Adipocyte (in vitro differentiated cells): ENCODE measurements at regions not wholly inside any gene's neighbourhood (a gene's known extent, or its start where the extent isn't known, plus 50 kb on each side); places are given as distances from the start of the nearest gene placed in this dataset.
A peak's percentile ranks its signal among the peaks of the same experiment; 100 is the strongest.
"Not testable (repeated sequence)": the region's sequence is repeated elsewhere in the genome, so short reads cannot be mapped to it uniquely, and the experiment has no call there.

Experiments used
- DNase-seq: peaks from one replicate; pipeline ENCODE4 v3.0.0-alpha.2; 2015; ENCODE audit warnings: low read depth
- H3K27me3 ChIP-seq: replicated peaks from 2 replicates; pipeline ENCODE4 v1.7.0; 2013; ENCODE audit warnings: mild to moderate bottlenecking, low read length, moderate library complexity; ENCODE audit not compliant: control insufficient read depth, insufficient read depth
- H3K36me3 ChIP-seq: 2 replicates; pipeline ENCODE4 v1.7.0; 2013; ENCODE audit warnings: low read length, mild to moderate bottlenecking, moderate library complexity; ENCODE audit not compliant: control insufficient read depth, insufficient read depth, severe bottlenecking
- H3K4me1 ChIP-seq: 2 replicates; pipeline ENCODE4 v1.7.0; 2013; ENCODE audit warnings: mild to moderate bottlenecking, low read length, moderate library complexity; ENCODE audit not compliant: control insufficient read depth, insufficient read depth
- H3K4me3 ChIP-seq: 2 replicates; pipeline ENCODE4 v1.7.0; 2013; ENCODE audit warnings: mild to moderate bottlenecking, low read length, moderate library complexity
- H3K9ac ChIP-seq: 2 replicates; pipeline ENCODE4 v1.7.0; 2013; ENCODE audit warnings: mild to moderate bottlenecking, low read length, moderate library complexity
- H3K9me3 ChIP-seq: 2 replicates; pipeline ENCODE4 v1.7.0; 2013; ENCODE audit warnings: mild to moderate bottlenecking, low read length, moderate library complexity; ENCODE audit not compliant: control insufficient read depth

DNA sequence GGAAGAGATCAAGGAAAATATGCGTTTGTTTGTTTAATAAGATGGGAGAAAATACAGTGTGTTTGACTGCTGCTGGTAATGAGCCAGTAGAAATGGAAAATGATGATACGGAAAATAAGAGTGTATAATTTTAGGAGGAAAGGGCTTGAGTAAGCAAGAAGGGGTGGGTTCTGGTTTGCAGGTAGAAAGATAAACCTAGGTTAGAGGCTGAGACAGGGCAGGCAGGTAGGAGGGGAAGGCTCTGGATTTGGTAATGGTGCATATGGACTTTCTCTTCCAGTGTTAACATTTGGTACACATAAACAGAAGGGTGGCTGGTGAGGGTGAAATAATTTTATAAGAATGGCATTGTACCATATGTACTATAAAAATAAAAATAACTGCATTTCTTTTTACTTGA, 84.4 kb downstream of the SRGAP2 start:
- H3K9ac ChIP-seq, H3K36me3 ChIP-seq, H3K9me3 ChIP-seq, H3K4me1 ChIP-seq, H3K27me3 ChIP-seq, H3K4me3 ChIP-seq, DNase-seq: not testable (repeated sequence)

DNA sequence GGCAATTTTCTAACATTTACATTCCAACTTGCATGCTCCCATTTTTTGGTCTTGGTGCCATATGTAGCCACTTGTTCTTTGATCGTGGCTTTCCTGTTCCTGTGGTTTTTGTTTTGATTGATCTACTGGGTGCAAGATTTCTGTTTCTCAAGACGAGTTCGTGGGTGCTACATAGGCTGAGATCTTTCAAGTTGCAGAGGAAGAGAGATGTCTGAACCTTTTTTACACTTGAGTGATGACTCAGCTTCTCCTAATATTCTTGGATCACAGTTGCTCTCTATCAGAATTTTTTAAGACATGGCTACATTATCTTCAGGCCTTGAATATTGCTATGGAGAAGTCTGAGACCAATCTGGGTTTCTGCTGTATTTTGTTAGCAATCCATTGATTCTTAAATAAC, 85.1 kb downstream of the SRGAP2 start:
- H3K4me3 ChIP-seq, H3K9me3 ChIP-seq, H3K9ac ChIP-seq, DNase-seq, H3K27me3 ChIP-seq, H3K36me3 ChIP-seq, H3K4me1 ChIP-seq: not testable (repeated sequence)

DNA sequence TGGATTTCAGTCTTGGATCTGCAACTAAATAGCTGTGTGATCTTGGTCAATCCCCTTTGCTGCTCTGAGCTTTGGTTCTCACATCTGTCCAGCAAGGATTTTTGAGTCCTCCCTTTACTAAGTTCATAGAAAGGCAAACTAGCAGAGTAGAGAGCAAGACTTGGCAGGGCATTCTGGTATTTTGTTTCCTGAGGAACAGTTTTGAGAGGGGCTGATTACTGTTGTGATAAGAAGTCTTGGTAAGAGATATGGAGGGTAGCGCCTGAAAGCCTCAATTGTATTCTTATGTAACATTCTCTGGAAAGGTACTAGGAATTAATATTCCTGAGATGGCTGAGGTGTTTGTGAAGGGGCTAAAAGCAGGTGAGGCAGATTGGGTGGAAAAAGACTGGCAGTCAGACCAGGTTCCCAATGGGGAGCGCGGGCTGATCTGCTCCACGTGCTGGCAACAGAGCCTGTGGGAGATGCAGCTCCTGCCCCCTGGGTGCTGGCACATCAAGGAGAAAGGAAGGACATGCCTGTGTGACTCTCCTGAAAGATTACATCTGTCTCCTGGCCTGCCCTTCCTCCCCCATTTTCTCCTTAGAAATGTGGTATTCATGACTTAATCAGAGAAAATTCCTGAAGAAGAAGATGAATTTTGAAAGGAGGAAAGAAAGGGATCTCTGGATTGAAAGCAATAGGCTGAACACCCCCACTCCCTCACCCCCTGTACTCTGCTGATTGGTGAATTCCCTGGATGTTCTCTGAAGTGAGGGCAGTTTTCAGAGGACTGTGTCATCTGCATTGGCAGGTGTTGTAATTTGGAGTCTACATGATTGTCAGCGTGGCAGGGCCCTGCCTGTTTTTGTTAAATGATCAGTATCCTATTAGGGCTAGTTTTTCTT, 94.0 kb downstream of the SRGAP2 start:
- not testable (repeated sequence) for H3K9ac ChIP-seq, DNase-seq, H3K9me3 ChIP-seq, H3K36me3 ChIP-seq, H3K4me1 ChIP-seq, H3K4me3 ChIP-seq, H3K27me3 ChIP-seq

DNA sequence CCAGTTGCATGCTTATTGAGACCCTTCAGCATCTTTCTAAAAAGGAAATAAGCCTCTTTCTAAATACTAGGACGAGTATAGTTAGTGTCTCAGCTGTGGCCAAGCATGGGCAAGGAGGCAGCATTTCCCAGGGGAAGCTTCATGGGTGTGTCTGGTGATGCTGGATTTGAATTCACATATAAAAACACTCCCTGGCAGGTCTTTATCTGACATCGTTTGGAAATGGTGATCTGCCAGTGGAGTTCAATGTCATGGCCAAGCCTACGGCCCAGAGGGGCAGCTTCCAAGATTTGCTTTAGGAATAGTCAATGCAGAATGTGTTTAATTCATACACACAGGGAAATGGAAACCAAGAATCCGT, 94.7 kb downstream of the SRGAP2 start:
- not testable (repeated sequence) for H3K4me1 ChIP-seq, H3K4me3 ChIP-seq, DNase-seq, H3K9me3 ChIP-seq, H3K9ac ChIP-seq, H3K27me3 ChIP-seq, H3K36me3 ChIP-seq

DNA sequence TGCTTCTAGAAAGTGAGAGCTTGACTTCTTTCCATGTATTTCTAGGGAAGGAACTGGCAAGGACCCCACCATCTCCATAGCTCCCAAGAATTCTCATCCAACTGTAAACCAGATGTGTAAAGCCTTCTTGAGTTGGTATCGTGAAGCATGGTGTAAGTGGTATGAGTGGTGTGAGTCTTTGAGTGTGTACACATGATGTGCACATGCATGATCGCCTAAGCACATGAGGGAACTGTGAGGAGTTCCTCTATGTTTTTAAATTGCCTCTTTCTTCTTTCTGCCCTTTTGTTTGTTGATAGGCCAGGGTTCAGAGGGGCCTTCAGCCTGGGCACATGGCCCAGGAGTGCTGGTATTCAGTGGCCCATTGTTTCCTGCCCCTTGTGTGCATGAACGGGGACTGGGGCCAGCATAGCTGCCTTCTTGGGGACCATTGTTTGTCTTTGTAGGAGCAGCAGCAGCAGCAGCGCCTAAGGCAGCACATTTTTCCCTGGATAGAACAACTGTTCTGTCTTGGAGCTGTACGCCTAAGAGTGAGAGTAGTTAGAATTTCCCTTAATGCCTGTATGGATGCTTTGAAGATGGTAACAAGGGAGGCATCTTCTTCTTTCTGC, 95.9 kb downstream of the SRGAP2 start:
- DNase-seq, H3K9me3 ChIP-seq, H3K36me3 ChIP-seq, H3K9ac ChIP-seq, H3K27me3 ChIP-seq, H3K4me3 ChIP-seq, H3K4me1 ChIP-seq: not testable (repeated sequence)

DNA sequence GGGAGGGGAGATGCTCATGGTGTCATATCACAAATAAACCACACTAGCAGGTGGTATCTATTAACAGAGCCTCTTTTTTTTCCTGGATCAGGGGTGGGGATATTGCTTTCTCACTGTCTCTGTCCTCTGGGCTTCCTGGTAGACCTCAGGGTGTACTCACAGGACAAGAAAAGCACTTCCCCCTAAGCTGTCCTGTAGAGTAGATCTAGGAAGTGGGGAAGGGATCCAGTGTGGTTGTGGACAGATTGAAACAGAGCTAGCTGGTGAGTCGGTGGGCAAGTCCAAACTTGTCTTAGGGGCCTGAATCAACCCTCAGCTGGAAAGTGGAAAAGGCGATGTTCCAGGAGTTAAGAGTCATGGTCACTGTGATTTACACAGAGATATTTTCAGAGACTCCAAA, 96.6 kb downstream of the SRGAP2 start:
- H3K4me3 ChIP-seq, H3K27me3 ChIP-seq, H3K9ac ChIP-seq, DNase-seq, H3K9me3 ChIP-seq, H3K36me3 ChIP-seq, H3K4me1 ChIP-seq: not testable (repeated sequence)

DNA sequence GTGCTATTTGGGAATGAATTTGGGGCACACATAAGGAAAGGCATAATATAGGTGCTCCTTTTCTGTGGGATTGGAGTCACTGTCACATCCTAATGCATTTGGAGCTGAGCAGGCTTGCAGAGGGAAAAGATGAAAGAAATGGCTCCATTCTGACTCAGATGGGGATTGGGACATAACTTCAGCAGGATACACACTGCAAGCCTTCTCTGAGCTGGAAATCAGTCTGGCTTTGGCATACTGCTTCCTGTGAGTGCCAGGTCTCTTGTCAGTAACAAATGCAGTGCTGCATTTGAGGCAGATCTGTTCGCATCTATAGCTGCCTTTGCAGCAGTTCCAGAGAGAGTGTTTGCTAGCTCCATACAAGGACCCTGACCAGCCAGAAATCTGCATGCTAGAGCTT, 98.7 kb downstream of the SRGAP2 start:
- peak; percentile 56 for DNase-seq
- not testable (repeated sequence) for H3K9ac ChIP-seq, H3K36me3 ChIP-seq, H3K4me3 ChIP-seq, H3K27me3 ChIP-seq, H3K4me1 ChIP-seq, H3K9me3 ChIP-seq

DNA sequence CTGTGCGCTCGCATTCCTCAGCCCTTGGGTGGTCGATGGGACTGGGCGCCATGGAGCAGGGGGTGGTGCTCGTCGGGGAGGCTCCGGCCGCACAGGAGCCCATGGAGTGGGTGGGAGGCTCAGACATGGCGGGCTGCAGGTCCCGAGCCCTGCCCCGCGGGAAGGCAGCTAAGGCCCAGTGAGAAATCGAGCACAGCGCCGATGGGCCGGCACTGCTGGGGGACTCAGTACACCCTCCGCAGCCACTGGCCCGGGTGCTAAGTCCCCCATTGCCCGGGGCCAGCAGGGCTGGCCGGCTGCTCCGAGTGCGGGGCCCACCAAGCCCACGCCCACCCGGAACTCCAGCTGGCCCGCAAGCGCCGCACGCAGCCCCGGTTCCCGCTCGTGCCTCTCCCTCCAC, 104.1 kb downstream of the SRGAP2 start:
- not testable (repeated sequence) for H3K4me3 ChIP-seq, H3K36me3 ChIP-seq, H3K4me1 ChIP-seq, H3K27me3 ChIP-seq, H3K9me3 ChIP-seq, H3K9ac ChIP-seq, DNase-seq

DNA sequence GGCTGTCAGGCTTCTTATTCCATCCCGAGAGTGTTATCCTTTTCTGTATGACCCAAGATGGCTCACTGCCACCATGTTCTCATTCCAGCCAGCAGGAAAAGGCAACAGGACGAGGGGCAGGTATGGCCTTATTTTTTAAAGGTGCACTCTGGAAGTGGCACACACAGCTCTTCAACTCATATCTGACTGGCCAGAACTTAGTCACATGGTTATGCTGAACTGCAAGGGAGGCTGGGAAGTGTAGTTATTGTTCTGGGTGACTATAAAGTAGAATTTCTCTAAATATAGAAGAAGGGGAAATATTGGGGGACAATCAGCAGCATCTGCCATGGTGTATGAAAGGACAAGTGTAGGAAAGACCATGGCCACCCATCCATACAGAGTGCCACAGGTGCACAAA, 107.6 kb downstream of the SRGAP2 start:
- H3K36me3 ChIP-seq, DNase-seq, H3K9ac ChIP-seq, H3K4me3 ChIP-seq, H3K4me1 ChIP-seq, H3K27me3 ChIP-seq, H3K9me3 ChIP-seq: not testable (repeated sequence)

DNA sequence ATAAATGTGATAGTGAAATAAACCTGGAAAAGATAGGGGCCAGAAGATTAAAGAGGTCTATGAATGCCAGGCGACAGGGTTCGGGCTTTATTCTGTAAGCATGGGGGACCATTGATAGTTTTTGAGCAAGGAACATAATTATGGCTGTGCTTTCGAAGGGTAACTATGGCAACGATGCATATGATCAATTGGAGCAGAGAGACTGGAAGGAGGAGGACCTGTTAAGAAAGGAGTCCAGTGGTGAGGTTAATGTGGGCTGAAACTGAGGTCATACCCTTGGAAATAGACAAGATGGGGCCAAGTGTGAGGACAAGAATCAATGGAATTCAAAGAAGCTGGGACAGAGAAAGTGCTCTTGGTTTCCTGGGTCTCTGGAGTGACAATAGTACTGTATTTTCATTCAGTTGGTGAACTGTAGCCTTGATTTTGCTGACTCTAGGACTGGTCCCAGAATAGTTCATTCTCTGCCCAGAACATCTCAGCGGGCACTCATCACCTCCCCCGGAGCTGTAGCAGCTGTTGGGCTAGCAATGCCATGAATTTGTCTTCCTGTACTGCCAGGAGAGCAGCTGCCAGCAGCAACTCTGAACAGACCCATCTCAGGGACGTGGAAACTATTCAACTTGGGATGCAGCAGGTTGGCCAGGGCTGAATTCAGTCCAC, 108.4 kb downstream of the SRGAP2 start:
- not testable (repeated sequence) for H3K27me3 ChIP-seq, DNase-seq, H3K4me3 ChIP-seq, H3K9me3 ChIP-seq, H3K9ac ChIP-seq, H3K4me1 ChIP-seq, H3K36me3 ChIP-seq

DNA sequence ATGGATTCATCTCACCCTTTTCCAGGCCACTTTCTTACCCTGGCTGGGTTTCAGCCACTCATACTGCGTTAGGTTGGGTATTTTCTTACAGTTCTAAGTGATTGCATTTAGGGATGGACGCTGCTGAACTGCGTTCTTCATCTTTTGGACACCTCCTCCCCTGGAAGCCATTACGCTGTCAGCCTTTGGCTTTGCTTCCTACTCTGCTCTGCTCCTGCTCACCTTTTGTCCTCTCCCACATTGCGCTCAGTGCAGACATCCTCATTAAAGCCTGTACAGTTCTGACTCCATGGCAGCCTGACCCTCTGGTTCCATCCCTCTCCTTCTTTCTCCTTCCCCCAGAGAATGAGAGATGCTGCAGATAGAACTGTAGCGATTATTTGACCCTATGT, 108.9 kb downstream of the SRGAP2 start:
- not testable (repeated sequence) for H3K4me1 ChIP-seq, H3K9ac ChIP-seq, H3K27me3 ChIP-seq, H3K9me3 ChIP-seq, H3K36me3 ChIP-seq, H3K4me3 ChIP-seq, DNase-seq
